DOHH2 (cell line): ENCODE measurements at regions not wholly inside any gene's neighbourhood (a gene's known extent, or its start where the extent isn't known, plus 50 kb on each side); places are given as distances from the start of the nearest gene placed in this dataset.

ENCODE experiments used
- H3F3A ChIP-seq: fragments of 200-600 bp; sonication (generic), shearing (Covaris generic); 2 replicates; pipeline ENCODE4 v1.6.0; 2016; ENCODE audit warnings: antibody characterized with exemption, mild to moderate bottlenecking; ENCODE audit not compliant: control insufficient read depth, insufficient read depth
- H3K27ac ChIP-seq: fragments of 200-600 bp; sonication (generic); 2 replicates; pipeline ENCODE4 v1.5.1; 2014; ENCODE audit warnings: low read depth, mild to moderate bottlenecking, low read length, moderate library complexity
- H3K27me3 ChIP-seq: fragments of 200-600 bp; sonication (generic); 2 replicates; pipeline ENCODE4 v1.6.1; 2014; ENCODE audit warnings: mild to moderate bottlenecking, low read length, mixed read lengths; ENCODE audit not compliant: control insufficient read depth
- H3K36me3 ChIP-seq: fragments of 200-600 bp; sonication (generic); 2 replicates; pipeline ENCODE4 v1.6.1; 2014; ENCODE audit warnings: mild to moderate bottlenecking, low read length, moderate library complexity, mixed read lengths; ENCODE audit not compliant: control insufficient read depth
- H3K4me1 ChIP-seq: fragments of 200-600 bp; sonication (generic); 2 replicates; pipeline ENCODE4 v1.6.1; 2014; ENCODE audit warnings: mild to moderate bottlenecking, low read length, mixed read lengths; ENCODE audit not compliant: control insufficient read depth
- H3K4me2 ChIP-seq: fragments of 200-600 bp; sonication (generic); 2 replicates; pipeline ENCODE4 v1.6.0; 2014; ENCODE audit warnings: mild to moderate bottlenecking, low read length, moderate library complexity
- H3K4me3 ChIP-seq: fragments of 200-600 bp; sonication (generic); 2 replicates; pipeline ENCODE4 v1.5.1; 2014; ENCODE audit warnings: mild to moderate bottlenecking, low read length, mixed read lengths
- H3K79me2 ChIP-seq: fragments of 200-600 bp; sonication (generic); 2 replicates; pipeline ENCODE4 v1.6.1; 2014; ENCODE audit warnings: mild to moderate bottlenecking, low read length, mixed read lengths; ENCODE audit not compliant: control insufficient read depth
- H3K9me2 ChIP-seq: fragments of 200-600 bp; sonication (generic); replicated peaks from 2 replicates; pipeline ENCODE4 v1.6.1; 2014; ENCODE audit warnings: mild to moderate bottlenecking, low read length, mixed read lengths; ENCODE audit not compliant: control insufficient read depth
- H3K9me3 ChIP-seq: fragments of 200-600 bp; sonication (generic); 2 replicates; pipeline ENCODE4 v1.6.1; 2014; ENCODE audit warnings: antibody characterized with exemption, low read length, mixed read lengths; ENCODE audit not compliant: control insufficient read depth, insufficient read depth
- H4K20me1 ChIP-seq: fragments of 200-600 bp; sonication (generic); 2 replicates; pipeline ENCODE4 v1.6.0; 2014; ENCODE audit warnings: low read depth, mild to moderate bottlenecking, antibody characterized with exemption, low read length, moderate library complexity; ENCODE audit not compliant: control insufficient read depth, insufficient read depth
- CTCF ChIP-seq: fragments of 200-600 bp; sonication (generic); IDR thresholded peaks from one replicate; pipeline ENCODE4 v1.5.1; 2014; ENCODE audit warnings: antibody characterized with exemption, mild to moderate bottlenecking, low read depth, low read length; ENCODE audit not compliant: poor library complexity, severe bottlenecking
- EZH2phosphoT487 ChIP-seq: fragments of 200-600 bp; sonication (generic); IDR thresholded peaks from 2 replicates; pipeline ENCODE4 v1.6.1; 2017; ENCODE audit warnings: borderline replicate concordance, mild to moderate bottlenecking, antibody characterized with exemption, low read length, moderate library complexity, mixed read lengths

DNA sequence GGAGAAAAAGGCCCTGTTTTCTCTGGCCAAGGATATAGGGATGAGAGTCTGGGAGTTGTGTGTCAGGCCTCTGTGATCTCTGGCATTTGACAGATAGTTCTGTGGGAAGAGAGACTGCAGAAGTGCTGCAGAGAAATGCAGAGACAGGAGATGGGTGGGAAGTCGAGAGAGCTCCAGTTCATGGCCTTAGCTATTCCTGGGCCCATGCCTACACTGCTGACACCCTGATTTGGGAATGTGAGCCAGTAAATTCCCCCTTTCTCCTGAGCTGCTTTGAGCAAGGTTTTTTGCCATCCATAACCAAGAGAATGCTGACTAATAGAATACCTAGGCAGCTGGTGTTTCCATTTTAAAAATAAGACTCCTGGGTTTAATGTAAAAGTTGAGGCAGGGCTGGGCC is 59.3 kb downstream of the EBLN2 start:
- no peak overlapping the region for H3K27ac ChIP-seq
- H3K79me2 ChIP-seq, result no peaks in the 10 kb centered on the region
- no peaks in the 10 kb centered on the region for H3K9me3 ChIP-seq
- no peak overlapping the region for H3K4me3 ChIP-seq
- no peak overlapping the region for H3K4me2 ChIP-seq
- no peaks in the 10 kb centered on the region for H3F3A ChIP-seq
- 0 out of 2 replicates have a peak, but pooled peaks cover 6% of the 10 kb centered on the region for H3K27me3 ChIP-seq
- H4K20me1 ChIP-seq, result no peaks in the 10 kb centered on the region
- no peaks in the 10 kb centered on the region for H3K9me2 ChIP-seq
- no peaks in the 10 kb centered on the region for H3K36me3 ChIP-seq
- TF ChIP-seq EZH2phosphoT487 (no peak), CTCF (no peak)
- H3K4me1 ChIP-seq, result no peaks in the 10 kb centered on the region

- Histone ChIP-seq H3F3A (no peaks in the 10 kb centered on the region), H3K27me3 (0 out of 2 replicates have a peak, but pooled peaks cover 6% of the 10 kb centered on the region)
These were observed 60.3 kb downstream of the EBLN2 start for GRCh38 chr3:73121669-73122331.

GRCh38 chr3:73134034-73134433 is 72.6 kb downstream of the EBLN2 start:
- Histone ChIP-seq H3K4me3 (no peak overlapping the region), H3K27ac (no peak overlapping the region), H3K4me1 (no peaks in the 10 kb centered on the region), H4K20me1 (no peaks in the 10 kb centered on the region), H3K9me3 (no peaks in the 10 kb centered on the region), H3K36me3 (no peaks in the 10 kb centered on the region), H3K79me2 (no peaks in the 10 kb centered on the region), H3K4me2 (no peak overlapping the region), H3K9me2 (no peaks in the 10 kb centered on the region), H3K27me3 (0 out of 2 replicates have a peak, but pooled peaks cover 4% of the 10 kb centered on the region), H3F3A (no peaks in the 10 kb centered on the region)
- no peak for TF ChIP-seq EZH2phosphoT487
- TF ChIP-seq CTCF, result no peak

More at GRCh38 chr3:73121669-73122331, 60.3 kb downstream of the EBLN2 start:
- no peak for TF ChIP-seq EZH2phosphoT487
- TF ChIP-seq CTCF, result no peak
- H3K79me2 ChIP-seq, result no peaks in the 10 kb centered on the region
- no peak overlapping the region for H3K27ac ChIP-seq
- no peaks in the 10 kb centered on the region for H3K9me2 ChIP-seq
- no peak overlapping the region for H3K4me2 ChIP-seq
- H3K9me3 ChIP-seq, result no peaks in the 10 kb centered on the region
- H3K36me3 ChIP-seq, result no peaks in the 10 kb centered on the region
- H3K4me3 ChIP-seq, result no peak overlapping the region
- no peaks in the 10 kb centered on the region for H4K20me1 ChIP-seq
- H3K4me1 ChIP-seq, result no peaks in the 10 kb centered on the region
